OCI-LY3 (cell line): ENCODE measurements at regions not wholly inside any gene's neighbourhood (a gene's known extent, or its start where the extent isn't known, plus 50 kb on each side); places are given as distances from the start of the nearest gene placed in this dataset.

Experiments used
- H2AFZ ChIP-seq: fragments of 200-600, 300-600 bp; shearing (Covaris generic); 2 replicates; pipeline ENCODE4 v1.6.0; 2014; ENCODE audit warnings: antibody characterized with exemption, low read depth, low read length
- H3K27ac ChIP-seq: fragments of 200-600, 300-600 bp; sonication (generic); 2 replicates; pipeline ENCODE4 v1.5.1; 2014; ENCODE audit warnings: mild to moderate bottlenecking, low read length, moderate library complexity, mixed read lengths
- H3K27me3 ChIP-seq: fragments of 200-600, 300-600 bp; sonication (generic); 2 replicates; pipeline ENCODE4 v1.6.1; 2014; ENCODE audit warnings: low read depth, low read length, mixed read lengths
- H3K36me3 ChIP-seq: fragments of 200-600, 300-600 bp; sonication (generic); replicated peaks from 2 replicates; pipeline ENCODE3; 2014; ENCODE audit warnings: low read depth, low read length, mixed read lengths
- H3K4me1 ChIP-seq: fragments of 300-600, 200-600 bp; sonication (generic); 2 replicates; pipeline ENCODE4 v1.6.1; 2014; ENCODE audit warnings: low read length, mixed read lengths
- H3K4me2 ChIP-seq: fragments of 200-600, 300-600 bp; sonication (generic); 2 replicates; pipeline ENCODE4 v1.6.1; 2014; ENCODE audit warnings: low read length, mixed read lengths
- H3K4me3 ChIP-seq: fragments of 300-600, 200-600 bp; sonication (generic); 2 replicates; pipeline ENCODE4 v1.5.1; 2014; ENCODE audit warnings: antibody characterized with exemption, mild to moderate bottlenecking, low read length, moderate library complexity
- H3K79me2 ChIP-seq: fragments of 300-600, 200-600 bp; shearing (Covaris generic); 2 replicates; pipeline ENCODE4 v1.6.1; 2014; ENCODE audit warnings: mild to moderate bottlenecking, low read length, mixed read lengths
- H3K9ac ChIP-seq: fragments of 300-600, 200-600 bp; shearing (Covaris generic); 2 replicates; pipeline ENCODE4 v1.6.0; 2014; ENCODE audit warnings: mild to moderate bottlenecking, low read length, moderate library complexity
- H3K9me3 ChIP-seq: fragments of 200-600, 300-600 bp; shearing (Covaris generic); 2 replicates; pipeline ENCODE4 v1.6.1; 2014; ENCODE audit warnings: low read length, mixed read lengths; ENCODE audit not compliant: insufficient read depth
- H4K20me1 ChIP-seq: fragments of 200-600, 300-600 bp; sonication (generic); 2 replicates; pipeline ENCODE4 v1.6.1; 2016; ENCODE audit warnings: low read length, mixed read lengths; ENCODE audit not compliant: insufficient read depth
- CTCF ChIP-seq: fragments of 200-600, 300-600 bp; sonication (generic); IDR thresholded peaks from 2 replicates; pipeline ENCODE4 v1.5.1; 2014; ENCODE audit warnings: antibody characterized with exemption, low read length, low read depth
- EZH2phosphoT487 ChIP-seq: fragments of 200-600 bp; shearing (Covaris generic); IDR thresholded peaks from 2 replicates; pipeline ENCODE4 v1.6.1; 2018; ENCODE audit warnings: antibody characterized with exemption, mixed run types, low read depth

- H3K9me3 ChIP-seq, result no peaks in the 10 kb centered on the region
- no peak overlapping the region for H3K4me3 ChIP-seq
- H3K27me3 ChIP-seq, result no peaks in the 10 kb centered on the region
- no peak for TF ChIP-seq CTCF
- no peak for TF ChIP-seq EZH2phosphoT487
- H3K4me1 ChIP-seq, result no peaks in the 10 kb centered on the region
- no peaks in the 10 kb centered on the region for H3K79me2 ChIP-seq
- H3K9ac ChIP-seq, result no peak overlapping the region
- no peak overlapping the region for H3K27ac ChIP-seq
- no peak overlapping the region for H2AFZ ChIP-seq
- no peaks in the 10 kb centered on the region for H4K20me1 ChIP-seq
- H3K36me3 ChIP-seq, result no peaks in the 10 kb centered on the region
- H3K4me2 ChIP-seq, result no peak overlapping the region
Observed at GRCh38 chr2:180495606-180496005, 484.8 kb upstream of the UBE2E3 start.

GRCh38 chr2:180494286-180494685, 486.1 kb upstream of the UBE2E3 start:
- H3K9ac ChIP-seq, result no peak overlapping the region
- H3K79me2 ChIP-seq, result no peaks in the 10 kb centered on the region

GRCh38 chr2:180482696-180483095, 475.6 kb upstream of the CWC22 start:
- no peak overlapping the region for H3K4me2 ChIP-seq
- H4K20me1 ChIP-seq, result no peaks in the 10 kb centered on the region
- TF ChIP-seq CTCF, result no peak
- TF ChIP-seq EZH2phosphoT487, result no peak
- no peaks in the 10 kb centered on the region for H3K36me3 ChIP-seq
- H3K4me1 ChIP-seq, result no peaks in the 10 kb centered on the region
- H3K27ac ChIP-seq, result no peak overlapping the region
- no peak overlapping the region for H3K9ac ChIP-seq
- H3K79me2 ChIP-seq, result no peaks in the 10 kb centered on the region
- 0 out of 2 replicates have a peak overlapping the region, but pooled peaks have one; percentile 36 for H2AFZ ChIP-seq
- no peaks in the 10 kb centered on the region for H3K27me3 ChIP-seq
- no peak overlapping the region for H3K4me3 ChIP-seq
- no peaks in the 10 kb centered on the region for H3K9me3 ChIP-seq

More at GRCh38 chr2:180494286-180494685, 486.1 kb upstream of the UBE2E3 start:
- Histone ChIP-seq H2AFZ (no peak overlapping the region), H3K9me3 (no peaks in the 10 kb centered on the region), H3K4me1 (no peaks in the 10 kb centered on the region), H4K20me1 (no peaks in the 10 kb centered on the region), H3K27ac (no peak overlapping the region), H3K27me3 (no peaks in the 10 kb centered on the region), H3K4me2 (no peak overlapping the region), H3K4me3 (no peak overlapping the region), H3K36me3 (no peaks in the 10 kb centered on the region)
- no peak for TF ChIP-seq EZH2phosphoT487
- no peak for TF ChIP-seq CTCF

GRCh38 chr2:180481998-180482397, 474.9 kb upstream of the CWC22 start:
- no peak overlapping the region for H3K4me3 ChIP-seq
- H3K4me2 ChIP-seq, result no peak overlapping the region
- H3K9ac ChIP-seq, result no peak overlapping the region
- H4K20me1 ChIP-seq, result no peaks in the 10 kb centered on the region
- TF ChIP-seq CTCF (no peak), EZH2phosphoT487 (no peak)
- H3K27ac ChIP-seq, result no peak overlapping the region
- no peaks in the 10 kb centered on the region for H3K9me3 ChIP-seq
- no peaks in the 10 kb centered on the region for H3K79me2 ChIP-seq
- H3K36me3 ChIP-seq, result no peaks in the 10 kb centered on the region
- H2AFZ ChIP-seq, result peak overlapping the region; percentile 36; the same call in 1 of the 2 replicates
- no peaks in the 10 kb centered on the region for H3K27me3 ChIP-seq
- no peaks in the 10 kb centered on the region for H3K4me1 ChIP-seq
